ENCODE measurements at regions not wholly inside any gene's neighbourhood (a gene's known extent, or its start where the extent isn't known, plus 50 kb on each side); places are given as distances from the start of the nearest gene placed in this dataset.

- intact Hi-C loops (cut with DNase I), result no loop called here
- no peak for ATAC-seq
These were observed 270.6 kb downstream of the DCAF12L2 start for GRCh38 chrX:125895518-125895917.

DNA sequence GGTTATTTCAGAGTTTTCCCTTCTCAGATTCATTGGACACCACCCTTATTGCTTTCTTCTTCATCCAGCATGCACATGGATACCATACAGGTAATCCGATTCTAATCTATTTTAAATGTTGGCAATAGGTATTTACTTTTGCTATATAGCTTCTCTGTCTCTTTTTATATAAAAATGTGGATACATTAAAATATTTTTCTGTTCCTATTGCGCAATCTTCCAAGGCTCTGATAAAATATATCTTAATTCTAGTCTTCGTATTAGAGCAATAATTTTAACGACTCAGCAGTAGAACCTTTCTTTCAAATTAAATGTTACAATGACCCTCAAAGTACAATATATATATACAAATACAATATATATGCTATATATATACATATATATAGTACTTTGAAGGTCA, 239.8 kb downstream of the DCAF12L2 start:
- Histone ChIP-seq H3K27me3 (ENCODE audit: low read depth) (no peaks in the 10 kb centered on the region), H3K4me1 (no peaks in the 10 kb centered on the region), H3K36me3 (no peaks in the 10 kb centered on the region), H3K9me3 (no peaks in the 10 kb centered on the region), H3K27ac (no peak overlapping the region), H3K4me3 (no peak overlapping the region)
- DNase-seq (no peak), ATAC-seq (no peak)
- TF ChIP-seq, protein P1, sequence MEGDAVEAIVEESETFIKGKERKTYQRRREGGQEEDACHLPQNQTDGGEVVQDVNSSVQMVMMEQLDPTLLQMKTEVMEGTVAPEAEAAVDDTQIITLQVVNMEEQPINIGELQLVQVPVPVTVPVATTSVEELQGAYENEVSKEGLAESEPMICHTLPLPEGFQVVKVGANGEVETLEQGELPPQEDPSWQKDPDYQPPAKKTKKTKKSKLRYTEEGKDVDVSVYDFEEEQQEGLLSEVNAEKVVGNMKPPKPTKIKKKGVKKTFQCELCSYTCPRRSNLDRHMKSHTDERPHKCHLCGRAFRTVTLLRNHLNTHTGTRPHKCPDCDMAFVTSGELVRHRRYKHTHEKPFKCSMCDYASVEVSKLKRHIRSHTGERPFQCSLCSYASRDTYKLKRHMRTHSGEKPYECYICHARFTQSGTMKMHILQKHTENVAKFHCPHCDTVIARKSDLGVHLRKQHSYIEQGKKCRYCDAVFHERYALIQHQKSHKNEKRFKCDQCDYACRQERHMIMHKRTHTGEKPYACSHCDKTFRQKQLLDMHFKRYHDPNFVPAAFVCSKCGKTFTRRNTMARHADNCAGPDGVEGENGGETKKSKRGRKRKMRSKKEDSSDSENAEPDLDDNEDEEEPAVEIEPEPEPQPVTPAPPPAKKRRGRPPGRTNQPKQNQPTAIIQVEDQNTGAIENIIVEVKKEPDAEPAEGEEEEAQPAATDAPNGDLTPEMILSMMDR (IDR thresholded peaks at IDR 0.05), result no peak
- intact Hi-C loops (cut with DNase I), result no loop called here

More at GRCh38 chrX:125895518-125895917, 270.6 kb downstream of the DCAF12L2 start:
- Histone ChIP-seq H3K27me3 (ENCODE audit: low read depth) (no peaks in the 10 kb centered on the region), H3K9me3 (no peaks in the 10 kb centered on the region), H3K4me1 (no peaks in the 10 kb centered on the region), H3K36me3 (no peaks in the 10 kb centered on the region), H3K4me3 (no peak overlapping the region), H3K27ac (no peak overlapping the region)
- TF ChIP-seq, protein P1 (IDR thresholded peaks at IDR 0.05), result no peak
- DNase-seq, result no peak

GRCh38 chrX:125940985-125941384, 225.1 kb downstream of the DCAF12L2 start:
- H3K27me3 ChIP-seq (ENCODE audit: low read depth), result no peaks in the 10 kb centered on the region
- TF ChIP-seq, protein P1 (IDR thresholded peaks at IDR 0.05), result no peak
- no peak for DNase-seq
- H3K36me3 ChIP-seq, result no peaks in the 10 kb centered on the region
- intact Hi-C loops (cut with DNase I), result no loop called here
- no peaks in the 10 kb centered on the region for H3K9me3 ChIP-seq
- no peak overlapping the region for H3K4me3 ChIP-seq
- H3K4me1 ChIP-seq, result no peaks in the 10 kb centered on the region
- ATAC-seq, result no peak
- no peak overlapping the region for H3K27ac ChIP-seq

DNA sequence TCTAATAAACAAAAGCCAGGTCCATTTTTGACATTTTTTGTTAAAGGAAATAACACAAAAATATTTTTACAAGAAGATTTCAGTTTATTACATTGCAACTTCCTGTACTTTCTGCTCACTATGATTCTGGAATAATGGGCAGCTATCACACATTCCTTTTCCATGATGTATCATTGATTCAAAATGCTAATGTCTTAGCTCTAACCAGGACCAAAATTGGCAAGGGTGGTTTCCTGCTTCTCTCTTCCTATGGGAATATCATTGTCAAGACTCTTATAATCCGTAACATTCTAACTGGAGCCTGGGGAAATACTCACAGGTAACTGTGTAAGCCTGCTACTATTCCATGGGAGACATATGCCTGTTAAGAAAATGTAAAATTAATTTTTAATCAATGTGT, 218.6 kb downstream of the DCAF12L2 start:
- intact Hi-C loops (cut with DNase I), result no loop called here
- DNase-seq (no peak), ATAC-seq (no peak)
- Histone ChIP-seq H3K4me1 (no peaks in the 10 kb centered on the region), H3K36me3 (no peaks in the 10 kb centered on the region), H3K9me3 (no peaks in the 10 kb centered on the region), H3K27ac (no peak overlapping the region), H3K27me3 (ENCODE audit: low read depth) (no peaks in the 10 kb centered on the region), H3K4me3 (no peak overlapping the region)
- TF ChIP-seq, protein P1 (IDR thresholded peaks at IDR 0.05), result no peak

DNA sequence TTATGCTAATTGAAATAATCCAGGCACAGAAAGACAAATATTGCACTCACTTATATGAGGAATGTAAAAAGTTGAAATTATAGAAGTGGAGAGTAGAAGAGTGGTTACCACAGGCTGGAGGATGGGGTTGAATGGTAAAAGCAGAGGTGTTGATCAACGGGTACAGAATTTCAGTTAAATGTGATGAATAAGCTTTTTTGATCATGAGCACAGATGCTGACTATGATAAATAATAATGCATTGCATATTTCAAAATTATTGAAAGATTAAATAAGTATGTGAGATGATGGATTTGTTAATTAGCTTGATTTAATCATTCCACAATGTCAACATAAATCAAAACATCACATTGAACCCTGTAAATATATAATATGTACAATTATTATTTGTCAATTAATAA, 213.1 kb downstream of the DCAF12L2 start:
- no peaks in the 10 kb centered on the region for H3K9me3 ChIP-seq
- H3K27me3 ChIP-seq (ENCODE audit: low read depth), result no peaks in the 10 kb centered on the region
- H3K27ac ChIP-seq, result no peak overlapping the region
- H3K4me1 ChIP-seq, result no peaks in the 10 kb centered on the region
- intact Hi-C loops (cut with DNase I), result no loop called here
- no peak for DNase-seq
- no peaks in the 10 kb centered on the region for H3K36me3 ChIP-seq
- H3K4me3 ChIP-seq, result no peak overlapping the region
- ATAC-seq, result no peak
- TF ChIP-seq, protein P1 (IDR thresholded peaks at IDR 0.05), result no peak

DNA sequence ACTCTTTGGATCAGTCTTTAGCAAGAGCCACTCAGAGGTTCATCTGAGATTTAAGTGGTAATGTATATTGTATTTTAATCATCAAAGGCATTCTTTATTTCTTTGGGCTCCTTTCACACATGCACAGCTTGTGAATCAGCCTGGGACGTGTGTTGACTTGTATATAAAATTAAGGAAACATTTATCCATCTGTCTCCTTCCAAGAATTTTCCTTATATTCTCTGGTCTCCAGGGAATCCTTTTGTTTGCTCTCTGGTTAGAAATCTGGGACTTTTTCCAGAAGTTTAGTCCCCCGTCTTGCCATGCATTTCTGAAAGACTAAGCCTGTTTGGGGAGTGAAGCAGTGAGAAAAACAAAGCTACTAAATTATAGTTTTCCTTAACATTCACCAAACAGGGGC, 212.3 kb downstream of the DCAF12L2 start:
- Histone ChIP-seq H3K27me3 (ENCODE audit: low read depth) (no peaks in the 10 kb centered on the region), H3K27ac (no peak overlapping the region), H3K36me3 (no peaks in the 10 kb centered on the region), H3K4me3 (no peak overlapping the region), H3K4me1 (no peaks in the 10 kb centered on the region), H3K9me3 (no peaks in the 10 kb centered on the region)
- intact Hi-C loops (cut with DNase I), result no loop called here
- ATAC-seq, result no peak
- DNase-seq, result no peak
- TF ChIP-seq, protein P1 (IDR thresholded peaks at IDR 0.05), result no peak

Measured in lower lobe of right lung (tissue), 2 donors.